ENCODE measurements at regions not wholly inside any gene's neighbourhood (a gene's known extent, or its start where the extent isn't known, plus 50 kb on each side); places are given as distances from the start of the nearest gene placed in this dataset.

- TF ChIP-seq CTCF (IDR thresholded peaks at IDR 0.05): no peak
- no peak for TF ChIP-seq POLR2A (IDR thresholded peaks at IDR 0.05)
Measured at GRCh38 chr22:25407859-25408229, 156.6 kb upstream of the GRK3 start.
